HepG2 (cell line): ENCODE measurements at regions not wholly inside any gene's neighbourhood (a gene's known extent, or its start where the extent isn't known, plus 50 kb on each side); places are given as distances from the start of the nearest gene placed in this dataset.

Experiments used
- ATAC-seq: fragments of 200-7000 bp; cut with Tn5 transposase; 3 replicates; pipeline ENCODE4 v1.9.1; 2020; ENCODE audit warnings: mild to moderate bottlenecking, moderate library complexity
- BruUV-seq: library from RNA; stranded (reverse); fragments of 400-500 nt; replicated peaks from 2 replicates; lab custom pipeline; 2021; lab: Mats Ljungman, UMichigan
- CTCF ChIA-PET: fragments of 300-600 bp; formaldehyde crosslinking; extraction: SDS; loops from one replicate; lab custom pipeline; 2021; ENCODE audit warnings: low total read pairs, inconsistent platforms, low intra/inter-chr PET ratio; lab: Yijun Ruan, JAX
- POLR2A ChIA-PET: fragments of 350-600 bp; sonication (Branson Sonifier 250); formaldehyde crosslinking; loops from one replicate; lab custom pipeline; 2020; ENCODE audit warnings: antibody characterized with exemption, inconsistent platforms; lab: Yijun Ruan, JAX
- DNase-seq: peaks from one replicate; pipeline ENCODE4 v3.0.0-alpha.2; 2015; ENCODE audit warnings: low spot score
- FAIRE-seq: peaks from 3 replicates; lab custom pipeline; 2011; peaks lifted over from hg19 to GRCh38; lab: Jason Lieb, UNC
- H2AFZ ChIP-seq: one replicate; pipeline ENCODE4 v1.6.1; 2011; ENCODE audit warnings: low read length, inconsistent platforms
- H3K27ac ChIP-seq: fragments of 300-600 bp; 3 replicates; pipeline ENCODE4 v1.8.0; 2011; ENCODE audit warnings: mixed run types, mild to moderate bottlenecking, mixed read lengths, low read length, inconsistent platforms; ENCODE audit not compliant: insufficient read depth; ENCODE audit errors: extremely low read length
- H3K27me3 ChIP-seq, 2 experiments: fragments of 200-600 bp in 1 of 2; 2 replicates in 1 of 2; 3 replicates in 1 of 2; pipeline versions ENCODE4 v1.6.0 to v1.8.0; 2011; ENCODE audit warnings: low read length in 2 of 2, mild to moderate bottlenecking in 2 of 2, moderate library complexity in 2 of 2, inconsistent platforms in 1 of 2; ENCODE audit not compliant: insufficient read depth in 2 of 2, control insufficient read depth in 1 of 2
- H3K36me3 ChIP-seq, 2 experiments: fragments of 200-600 bp in 1 of 2; replicated peaks in 1 of 2; 2 replicates in 1 of 2; 3 replicates in 1 of 2; pipeline versions ENCODE4 v1.5.1 to v1.8.0; 2011; ENCODE audit warnings: low read length in 2 of 2, inconsistent platforms in 1 of 2; ENCODE audit not compliant: insufficient read depth in 2 of 2, control insufficient read depth in 1 of 2
- H3K4me1 ChIP-seq: 2 replicates; pipeline ENCODE4 v1.5.1; 2012; ENCODE audit warnings: low read length, inconsistent platforms; ENCODE audit not compliant: insufficient read depth
- H3K4me2 ChIP-seq: 2 replicates; pipeline ENCODE4 v1.6.0; 2011; ENCODE audit warnings: low read depth, low read length, inconsistent platforms
- H3K4me3 ChIP-seq, 3 experiments: fragments of 200-600 bp in 1 of 3; sonication (generic), shearing (Covaris generic) in 1 of 3; replicated peaks in 1 of 3; 2 replicates each; pipeline ENCODE4 v1.5.1; 2011 to 2016; ENCODE audit warnings: low read length in 3 of 3, inconsistent platforms in 2 of 3, low read depth in 2 of 3, mild to moderate bottlenecking in 2 of 3, control low read depth in 1 of 3, mixed read lengths in 1 of 3; ENCODE audit not compliant: insufficient read depth in 1 of 3
- H3K79me2 ChIP-seq: one replicate; pipeline ENCODE4 v1.6.1; 2011; ENCODE audit warnings: low read length, inconsistent platforms; ENCODE audit not compliant: insufficient read depth
- H3K9ac ChIP-seq: 2 replicates; pipeline ENCODE4 v1.6.0; 2011; ENCODE audit warnings: mild to moderate bottlenecking, low read depth, low read length, inconsistent platforms; ENCODE audit not compliant: insufficient read depth
- H3K9me3 ChIP-seq: 2 replicates; pipeline ENCODE4 v1.5.1; 2012; ENCODE audit warnings: mild to moderate bottlenecking, low read length
- H4K20me1 ChIP-seq: 2 replicates; pipeline ENCODE4 v1.6.0; 2011; ENCODE audit warnings: inconsistent platforms, mild to moderate bottlenecking, low read length, moderate library complexity; ENCODE audit not compliant: insufficient read depth
- HMGA1 ChIP-seq: sonication (generic); formaldehyde crosslinking; conservative IDR thresholded peaks from 2 replicates; pipeline ENCODE4 v1.4.0; 2020; ENCODE audit warnings: missing genetic modification reagents
- MIER3 ChIP-seq: IDR thresholded peaks from 2 replicates; pipeline ENCODE4 v1.6.1; 2016; ENCODE audit warnings: missing compliant biosample characterization, borderline replicate concordance
- NCOA1 ChIP-seq: sonication (generic); formaldehyde crosslinking; IDR thresholded peaks from 2 replicates; pipeline ENCODE4 v1.9.0; 2021; ENCODE audit warnings: missing genetic modification reagents
- PAX8 ChIP-seq: sonication (generic); formaldehyde crosslinking; IDR thresholded peaks from 2 replicates; pipeline ENCODE4 v1.8.0; 2022; ENCODE audit warnings: mild to moderate bottlenecking, missing genetic modification reagents, borderline replicate concordance
- RAD21 ChIP-seq: fragments of 450-650 bp; formaldehyde crosslinking; IDR thresholded peaks from 2 replicates; pipeline ENCODE4 v1.5.0; 2020; ENCODE audit warnings: mild to moderate bottlenecking
- SALL1 ChIP-seq: sonication (generic); formaldehyde crosslinking; IDR thresholded peaks from 2 replicates; pipeline ENCODE4 v1.8.0; 2022; ENCODE audit warnings: mild to moderate bottlenecking, missing genetic modification reagents
- ZNF101 ChIP-seq: sonication (generic); formaldehyde crosslinking; IDR thresholded peaks from 2 replicates; pipeline ENCODE4 v1.4.0; 2020; ENCODE audit warnings: mild to moderate bottlenecking, low read depth, missing genetic modification reagents, borderline replicate concordance
- ZNF224 ChIP-seq: sonication (generic); formaldehyde crosslinking; IDR thresholded peaks from 2 replicates; pipeline ENCODE4 v1.5.0; 2020; ENCODE audit warnings: mild to moderate bottlenecking, missing genetic modification reagents
- ZNF292 ChIP-seq: sonication (generic); formaldehyde crosslinking; IDR thresholded peaks from 2 replicates; pipeline ENCODE4 v1.8.1; 2022; ENCODE audit warnings: mild to moderate bottlenecking, low read depth, missing genetic modification reagents, borderline replicate concordance
- ZNF766 ChIP-seq: sonication (generic); formaldehyde crosslinking; IDR thresholded peaks from 2 replicates; pipeline ENCODE4 v1.5.0; 2020; ENCODE audit warnings: missing genetic modification reagents, borderline replicate concordance
- WGBS: methylation state at CpG from one replicate; pipeline ENCODE4 v1.1.6; 2017; ENCODE audit warnings: low lambda C conversion rate; 5-methylcytosine and 5-hydroxymethylcytosine counted together
- in situ Hi-C: cut with HindIII; loops from 2 replicates; pipeline ENCODE4 v1.10.0; 2017; ENCODE audit warnings: low pct_unique_long_range_greater_than_20kb; ENCODE audit not compliant: extremely low pct_ligation_motif_present
- intact Hi-C: fragments of 100-400 bp; cut with micrococcal nuclease; formaldehyde crosslinking; loops from one replicate; pipeline ENCODE4 v1.10.0; 2022; ENCODE audit not compliant: unreplicated experiment
- TF ChIP-seq, protein P1 (sequence below): sonication (generic); formaldehyde crosslinking; conservative IDR thresholded peaks from 2 replicates; pipeline ENCODE4 v1.8.0; 2022; ENCODE audit warnings: missing genetic modification reagents
- TF ChIP-seq, protein P2 (sequence below): sonication (generic); formaldehyde crosslinking; IDR thresholded peaks from 2 replicates; pipeline ENCODE4 v1.4.0; 2020; ENCODE audit warnings: missing genetic modification reagents
- TF ChIP-seq, protein P3 (sequence below): sonication (generic); formaldehyde crosslinking; IDR thresholded peaks from 2 replicates; pipeline ENCODE4 v1.5.1; 2020; ENCODE audit warnings: mild to moderate bottlenecking, missing genetic modification reagents, moderate library complexity

DNA sequence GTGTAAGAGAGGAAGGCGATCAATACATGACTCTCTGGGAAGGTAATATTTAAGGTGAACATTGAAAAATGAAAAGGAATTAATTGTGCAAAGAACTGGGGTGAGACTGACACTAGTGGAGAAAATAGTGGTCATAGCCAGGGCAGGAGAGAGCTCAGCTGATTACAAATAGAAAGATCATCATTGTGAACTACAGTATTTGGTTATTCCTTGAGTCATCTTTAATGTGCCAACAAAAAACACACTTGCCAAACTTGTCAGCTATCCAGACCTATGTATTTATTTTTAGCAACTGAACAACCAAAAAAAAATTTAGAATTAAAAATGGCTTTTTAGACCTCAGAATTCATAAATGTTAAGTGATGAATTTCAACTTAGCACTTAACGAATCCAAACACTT, 749.8 kb upstream of the CDH9 start:
- Histone ChIP-seq H3K79me2 (no peaks in the 10 kb centered on the region), H3K4me3 (no peak overlapping the region), H3K27ac (no peak overlapping the region), H3K27me3 (no peaks in the 10 kb centered on the region), H3K4me1 (no peaks in the 10 kb centered on the region), H3K9me3 (no peaks in the 10 kb centered on the region), H3K4me2 (no peak overlapping the region), H2AFZ (no peak overlapping the region), H4K20me1 (no peaks in the 10 kb centered on the region), H3K9ac (no peak overlapping the region), H3K36me3 (no peaks in the 10 kb centered on the region)
- in situ Hi-C loops = no loop called here
- ChIA-PET POLR2A (no interaction called here), CTCF (no interaction called here)
- intact Hi-C loops = no loop called here
- TF ChIP-seq RAD21 (CRISPR knock-in tag) (no peak), ZNF101 (CRISPR knock-in tag) (no peak), NCOA1 (CRISPR knock-in tag) (no peak)
- FAIRE-seq = no peak
- WGBS = 4% methylated on average over 2 of the region's 2 CpGs
- no peak for DNase-seq
- no TSS peak for BruUV-seq
- no peak for ATAC-seq

DNA sequence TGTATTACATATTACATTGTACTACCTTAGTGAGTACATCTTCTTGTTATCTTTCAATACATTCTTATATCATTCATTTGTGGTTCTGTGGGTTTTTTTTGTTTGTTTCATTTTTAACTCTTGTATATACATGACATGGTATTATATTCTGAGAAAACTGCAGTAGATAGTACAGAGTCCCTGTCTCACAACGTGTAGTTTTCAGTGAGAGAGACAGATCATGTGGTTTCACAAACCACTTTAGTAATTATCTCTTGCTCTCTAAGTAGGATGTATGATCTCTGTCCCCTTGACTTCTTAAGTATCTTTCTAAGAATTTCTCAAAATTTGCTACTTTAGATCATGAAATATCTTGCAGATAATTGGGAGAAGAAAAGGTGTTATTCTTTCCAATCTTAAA, 745.9 kb upstream of the CDH9 start:
- Histone ChIP-seq H2AFZ (no peak overlapping the region), H3K4me2 (no peak overlapping the region), H3K79me2 (no peaks in the 10 kb centered on the region), H3K27me3 (no peaks in the 10 kb centered on the region), H3K9ac (no peak overlapping the region), H3K4me1 (no peaks in the 10 kb centered on the region), H4K20me1 (no peaks in the 10 kb centered on the region), H3K4me3 (no peak overlapping the region), H3K27ac (no peak overlapping the region), H3K9me3 (no peaks in the 10 kb centered on the region), H3K36me3 (no peaks in the 10 kb centered on the region)
- CTCF ChIA-PET = no interaction called here
- 3% methylated on average over 1 of the region's 1 CpG for WGBS
- DNase-seq (no peak), ATAC-seq (no peak), FAIRE-seq (no peak)
- in situ Hi-C loops = no loop called here
- TF ChIP-seq PAX8 (no peak), MIER3 (CRISPR knock-in tag) (no peak), HMGA1 (CRISPR knock-in tag) (no peak), SALL1 (CRISPR knock-in tag) (no peak), ZNF766 (CRISPR knock-in tag) (no peak), ZNF292 (CRISPR knock-in tag) (no peak), ZNF224 (CRISPR knock-in tag) (no peak)
- TF ChIP-seq, protein P1, sequence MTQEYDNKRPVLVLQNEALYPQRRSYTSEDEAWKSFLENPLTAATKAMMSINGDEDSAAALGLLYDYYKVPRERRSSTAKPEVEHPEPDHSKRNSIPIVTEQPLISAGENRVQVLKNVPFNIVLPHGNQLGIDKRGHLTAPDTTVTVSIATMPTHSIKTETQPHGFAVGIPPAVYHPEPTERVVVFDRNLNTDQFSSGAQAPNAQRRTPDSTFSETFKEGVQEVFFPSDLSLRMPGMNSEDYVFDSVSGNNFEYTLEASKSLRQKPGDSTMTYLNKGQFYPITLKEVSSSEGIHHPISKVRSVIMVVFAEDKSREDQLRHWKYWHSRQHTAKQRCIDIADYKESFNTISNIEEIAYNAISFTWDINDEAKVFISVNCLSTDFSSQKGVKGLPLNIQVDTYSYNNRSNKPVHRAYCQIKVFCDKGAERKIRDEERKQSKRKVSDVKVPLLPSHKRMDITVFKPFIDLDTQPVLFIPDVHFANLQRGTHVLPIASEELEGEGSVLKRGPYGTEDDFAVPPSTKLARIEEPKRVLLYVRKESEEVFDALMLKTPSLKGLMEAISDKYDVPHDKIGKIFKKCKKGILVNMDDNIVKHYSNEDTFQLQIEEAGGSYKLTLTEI (CRISPR knock-in tag) = no peak
- TF ChIP-seq, protein P2, sequence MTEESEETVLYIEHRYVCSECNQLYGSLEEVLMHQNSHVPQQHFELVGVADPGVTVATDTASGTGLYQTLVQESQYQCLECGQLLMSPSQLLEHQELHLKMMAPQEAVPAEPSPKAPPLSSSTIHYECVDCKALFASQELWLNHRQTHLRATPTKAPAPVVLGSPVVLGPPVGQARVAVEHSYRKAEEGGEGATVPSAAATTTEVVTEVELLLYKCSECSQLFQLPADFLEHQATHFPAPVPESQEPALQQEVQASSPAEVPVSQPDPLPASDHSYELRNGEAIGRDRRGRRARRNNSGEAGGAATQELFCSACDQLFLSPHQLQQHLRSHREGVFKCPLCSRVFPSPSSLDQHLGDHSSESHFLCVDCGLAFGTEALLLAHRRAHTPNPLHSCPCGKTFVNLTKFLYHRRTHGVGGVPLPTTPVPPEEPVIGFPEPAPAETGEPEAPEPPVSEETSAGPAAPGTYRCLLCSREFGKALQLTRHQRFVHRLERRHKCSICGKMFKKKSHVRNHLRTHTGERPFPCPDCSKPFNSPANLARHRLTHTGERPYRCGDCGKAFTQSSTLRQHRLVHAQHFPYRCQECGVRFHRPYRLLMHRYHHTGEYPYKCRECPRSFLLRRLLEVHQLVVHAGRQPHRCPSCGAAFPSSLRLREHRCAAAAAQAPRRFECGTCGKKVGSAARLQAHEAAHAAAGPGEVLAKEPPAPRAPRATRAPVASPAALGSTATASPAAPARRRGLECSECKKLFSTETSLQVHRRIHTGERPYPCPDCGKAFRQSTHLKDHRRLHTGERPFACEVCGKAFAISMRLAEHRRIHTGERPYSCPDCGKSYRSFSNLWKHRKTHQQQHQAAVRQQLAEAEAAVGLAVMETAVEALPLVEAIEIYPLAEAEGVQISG = no peak
- TF ChIP-seq, protein P3, sequence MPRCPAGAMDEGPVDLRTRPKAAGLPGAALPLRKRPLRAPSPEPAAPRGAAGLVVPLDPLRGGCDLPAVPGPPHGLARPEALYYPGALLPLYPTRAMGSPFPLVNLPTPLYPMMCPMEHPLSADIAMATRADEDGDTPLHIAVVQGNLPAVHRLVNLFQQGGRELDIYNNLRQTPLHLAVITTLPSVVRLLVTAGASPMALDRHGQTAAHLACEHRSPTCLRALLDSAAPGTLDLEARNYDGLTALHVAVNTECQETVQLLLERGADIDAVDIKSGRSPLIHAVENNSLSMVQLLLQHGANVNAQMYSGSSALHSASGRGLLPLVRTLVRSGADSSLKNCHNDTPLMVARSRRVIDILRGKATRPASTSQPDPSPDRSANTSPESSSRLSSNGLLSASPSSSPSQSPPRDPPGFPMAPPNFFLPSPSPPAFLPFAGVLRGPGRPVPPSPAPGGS (CRISPR knock-in tag) = no peak
- no TSS peak for BruUV-seq
- POLR2A ChIA-PET = no interaction called here
- intact Hi-C loops = no loop called here
